ENCODE measurements at regions not wholly inside any gene's neighbourhood (a gene's known extent, or its start where the extent isn't known, plus 50 kb on each side); places are given as distances from the start of the nearest gene placed in this dataset.

- Histone ChIP-seq H4K20me1 (ENCODE audit: insufficient read depth, poor library complexity, severe bottlenecking) (no peaks in the 10 kb centered on the region), H3K79me2 (no peaks in the 10 kb centered on the region), H2AFZ (no peak overlapping the region), H3K27me3 (no peaks in the 10 kb centered on the region), H3K36me3 (replicated peaks; ENCODE audit: insufficient read depth, low read depth) (no peaks in the 10 kb centered on the region), H3K27ac (no peak overlapping the region), H3K4me2 (no peak overlapping the region), H3K4me3 (no peak overlapping the region), H3K9me3 (ENCODE audit: low read depth) (no peaks in the 10 kb centered on the region), H3K4me1 (ENCODE audit: insufficient read depth) (no peaks in the 10 kb centered on the region), H3K9me2 (replicated peaks; ENCODE audit: insufficient read depth) (no peaks in the 10 kb centered on the region)
- no peak for DNase-seq (ENCODE audit: low spot score)
- TF ChIP-seq EZH2 (IDR thresholded peaks at IDR 0.05; ENCODE audit: borderline replicate concordance), result no peak
- TF ChIP-seq EZH2phosphoT487 (IDR thresholded peaks at IDR 0.05; ENCODE audit: low read depth, severe bottlenecking, unreplicated experiment), result no peak
- TF ChIP-seq CTCF (IDR thresholded peaks at IDR 0.05; ENCODE audit: poor library complexity), result no peak
Observed at GRCh38 chr12:94023879-94024278, 124.5 kb upstream of the PLXNC1 start.

- Histone ChIP-seq H3K36me3 (replicated peaks; ENCODE audit: insufficient read depth, low read depth) (no peaks in the 10 kb centered on the region), H3K4me2 (no peak overlapping the region), H3K79me2 (no peaks in the 10 kb centered on the region), H2AFZ (no peak overlapping the region), H4K20me1 (ENCODE audit: insufficient read depth, poor library complexity, severe bottlenecking) (no peaks in the 10 kb centered on the region), H3K27me3 (no peaks in the 10 kb centered on the region), H3K9me3 (ENCODE audit: low read depth) (no peaks in the 10 kb centered on the region), H3K9me2 (replicated peaks; ENCODE audit: insufficient read depth) (no peaks in the 10 kb centered on the region), H3K4me1 (ENCODE audit: insufficient read depth) (no peaks in the 10 kb centered on the region), H3K4me3 (no peak overlapping the region), H3K27ac (no peak overlapping the region)
- no peak for DNase-seq (ENCODE audit: low spot score)
- WGBS (ENCODE audit: low lambda C conversion rate, missing lambda C conversion rate), result 90% methylated on average over 4 of the region's 4 CpGs
- TF ChIP-seq EZH2phosphoT487 (IDR thresholded peaks at IDR 0.05; ENCODE audit: low read depth, severe bottlenecking, unreplicated experiment), result no peak
Observed at GRCh38 chr12:94025068-94025467, 123.3 kb upstream of the PLXNC1 start.

- Histone ChIP-seq H4K20me1 (ENCODE audit: insufficient read depth, poor library complexity, severe bottlenecking) (no peaks in the 10 kb centered on the region), H3K36me3 (replicated peaks; ENCODE audit: insufficient read depth, low read depth) (no peaks in the 10 kb centered on the region), H3K9me3 (ENCODE audit: low read depth) (no peaks in the 10 kb centered on the region), H3K4me1 (ENCODE audit: insufficient read depth) (no peaks in the 10 kb centered on the region), H2AFZ (no peak overlapping the region), H3K9me2 (replicated peaks; ENCODE audit: insufficient read depth) (no peaks in the 10 kb centered on the region), H3K4me2 (no peak overlapping the region), H3K27me3 (no peaks in the 10 kb centered on the region), H3K79me2 (no peaks in the 10 kb centered on the region), H3K4me3 (no peak overlapping the region), H3K27ac (no peak overlapping the region)
- DNase-seq (ENCODE audit: low spot score), result no peak
- TF ChIP-seq EZH2 (IDR thresholded peaks at IDR 0.05; ENCODE audit: borderline replicate concordance) (no peak), EZH2phosphoT487 (IDR thresholded peaks at IDR 0.05; ENCODE audit: low read depth, severe bottlenecking, unreplicated experiment) (no peak)
- WGBS (ENCODE audit: low lambda C conversion rate, missing lambda C conversion rate), result 83% methylated on average over 1 of the region's 1 CpG
Observed at GRCh38 chr12:94025756-94026155, 122.6 kb upstream of the PLXNC1 start.

GRCh38 chr12:94026596-94026995 is 121.8 kb upstream of the PLXNC1 start:
- H3K4me1 ChIP-seq (ENCODE audit: insufficient read depth), result no peaks in the 10 kb centered on the region
- DNase-seq (ENCODE audit: low spot score), result no peak
- no peaks in the 10 kb centered on the region for H3K27me3 ChIP-seq
- no peaks in the 10 kb centered on the region for H3K9me3 ChIP-seq (ENCODE audit: low read depth)
- TF ChIP-seq EZH2 (IDR thresholded peaks at IDR 0.05; ENCODE audit: borderline replicate concordance) (no peak), EZH2phosphoT487 (IDR thresholded peaks at IDR 0.05; ENCODE audit: low read depth, severe bottlenecking, unreplicated experiment) (no peak), CTCF (IDR thresholded peaks at IDR 0.05; ENCODE audit: poor library complexity) (no peak)
- no peaks in the 10 kb centered on the region for H3K79me2 ChIP-seq
- no peak overlapping the region for H3K4me2 ChIP-seq
- H3K9me2 ChIP-seq (replicated peaks; ENCODE audit: insufficient read depth), result no peaks in the 10 kb centered on the region
- no peak overlapping the region for H2AFZ ChIP-seq
- no peaks in the 10 kb centered on the region for H4K20me1 ChIP-seq (ENCODE audit: insufficient read depth, poor library complexity, severe bottlenecking)
- no peak overlapping the region for H3K27ac ChIP-seq
- no peak overlapping the region for H3K4me3 ChIP-seq
- H3K36me3 ChIP-seq (replicated peaks; ENCODE audit: insufficient read depth, low read depth), result no peaks in the 10 kb centered on the region

All from hepatocyte (in vitro differentiated cells).